ENCODE measurements at regions not wholly inside any gene's neighbourhood (a gene's known extent, or its start where the extent isn't known, plus 50 kb on each side); places are given as distances from the start of the nearest gene placed in this dataset.
"Not testable (repeated sequence)": the region's sequence is repeated elsewhere in the genome, so short reads cannot be mapped to it uniquely, and the experiment has no call there.

- DNase-seq: no peak
These were observed 769.8 kb upstream of the GYPC start for GRCh38 chr2:125886153-125886552.

GRCh38 chr2:125901278-125901677, 754.7 kb upstream of the GYPC start:
- DNase-seq: no peak

- DNase-seq: no peak
These were observed 729.9 kb upstream of the GYPC start for GRCh38 chr2:125925891-125926546.

- no peak for DNase-seq
These were observed 720.4 kb upstream of the GYPC start for GRCh38 chr2:125935559-125935958.

- no peak for DNase-seq
These were observed 713.2 kb upstream of the GYPC start for GRCh38 chr2:125942585-125943424.

- no peak for DNase-seq
These were observed 696.9 kb upstream of the GYPC start for GRCh38 chr2:125959047-125959446.

- DNase-seq: no peak
These were observed 694.2 kb upstream of the GYPC start for GRCh38 chr2:125961739-125962138.

GRCh38 chr2:125979886-125980285, 676.1 kb upstream of the GYPC start:
- no peak for DNase-seq

GRCh38 chr2:125983364-125983763, 672.6 kb upstream of the GYPC start:
- DNase-seq: no peak

- DNase-seq: no peak
These were observed 626.6 kb upstream of the GYPC start for GRCh38 chr2:126029316-126029715.

- no peak for DNase-seq
These were observed 617.1 kb upstream of the GYPC start for GRCh38 chr2:126038861-126039260.

- DNase-seq: no peak
These were observed 614.4 kb upstream of the GYPC start for GRCh38 chr2:126041391-126042047.

GRCh38 chr2:126042089-126042488, 613.9 kb upstream of the GYPC start:
- no peak for DNase-seq

- no peak for DNase-seq
These were observed 607.2 kb upstream of the GYPC start for GRCh38 chr2:126048719-126049118.

- no peak for DNase-seq
These were observed 606.5 kb upstream of the GYPC start for GRCh38 chr2:126049461-126049860.

- DNase-seq: no peak
These were observed 604.8 kb upstream of the GYPC start for GRCh38 chr2:126050991-126051736.

GRCh38 chr2:126051737-126052240, 604.2 kb upstream of the GYPC start:
- DNase-seq: not testable (repeated sequence)

GRCh38 chr2:126059379-126059778, 596.6 kb upstream of the GYPC start:
- no peak for DNase-seq

GRCh38 chr2:126085011-126085795, 570.8 kb upstream of the GYPC start:
- DNase-seq: no peak

- no peak for DNase-seq
These were observed 555.0 kb upstream of the GYPC start for GRCh38 chr2:126100962-126101361.

- no peak for DNase-seq
These were observed 550.0 kb upstream of the GYPC start for GRCh38 chr2:126106006-126106405.

- DNase-seq: no peak
These were observed 548.1 kb upstream of the GYPC start for GRCh38 chr2:126107883-126108282.
